22Rv1 (cell line): ENCODE measurements at regions not wholly inside any gene's neighbourhood (a gene's known extent, or its start where the extent isn't known, plus 50 kb on each side); places are given as distances from the start of the nearest gene placed in this dataset.

ENCODE experiments used
- ZFX ChIP-seq: fragments of 450-650 bp; IDR thresholded peaks from 2 replicates; pipeline ENCODE4 v1.6.1; 2017; ENCODE audit warnings: antibody characterized with exemption, borderline replicate concordance
- TF ChIP-seq, protein P1 (sequence below): fragments of 450-650 bp; IDR thresholded peaks from 2 replicates; pipeline ENCODE4 v1.5.1; 2017; ENCODE audit warnings: mild to moderate bottlenecking

- TF ChIP-seq, protein P1, sequence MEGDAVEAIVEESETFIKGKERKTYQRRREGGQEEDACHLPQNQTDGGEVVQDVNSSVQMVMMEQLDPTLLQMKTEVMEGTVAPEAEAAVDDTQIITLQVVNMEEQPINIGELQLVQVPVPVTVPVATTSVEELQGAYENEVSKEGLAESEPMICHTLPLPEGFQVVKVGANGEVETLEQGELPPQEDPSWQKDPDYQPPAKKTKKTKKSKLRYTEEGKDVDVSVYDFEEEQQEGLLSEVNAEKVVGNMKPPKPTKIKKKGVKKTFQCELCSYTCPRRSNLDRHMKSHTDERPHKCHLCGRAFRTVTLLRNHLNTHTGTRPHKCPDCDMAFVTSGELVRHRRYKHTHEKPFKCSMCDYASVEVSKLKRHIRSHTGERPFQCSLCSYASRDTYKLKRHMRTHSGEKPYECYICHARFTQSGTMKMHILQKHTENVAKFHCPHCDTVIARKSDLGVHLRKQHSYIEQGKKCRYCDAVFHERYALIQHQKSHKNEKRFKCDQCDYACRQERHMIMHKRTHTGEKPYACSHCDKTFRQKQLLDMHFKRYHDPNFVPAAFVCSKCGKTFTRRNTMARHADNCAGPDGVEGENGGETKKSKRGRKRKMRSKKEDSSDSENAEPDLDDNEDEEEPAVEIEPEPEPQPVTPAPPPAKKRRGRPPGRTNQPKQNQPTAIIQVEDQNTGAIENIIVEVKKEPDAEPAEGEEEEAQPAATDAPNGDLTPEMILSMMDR, result no peak
- TF ChIP-seq ZFX, result no peak
These were observed 1597.3 kb upstream of the LRRTM3 start for GRCh38 chr10:65328486-65328885.
